Spleen (tissue), 11 donors: ENCODE measurements at regions not wholly inside any gene's neighbourhood (a gene's known extent, or its start where the extent isn't known, plus 50 kb on each side); places are given as distances from the start of the nearest gene placed in this dataset.

Experiments used
- DNase-seq: peaks from one replicate; pipeline ENCODE4 v3.0.0-alpha.2; 2020
- H3K27ac ChIP-seq, 8 donors: fragments of 200-600 bp; sonication (generic) in 7 of 8; 1 replicate in 4 of 8; 2 replicates in 4 of 8; pipeline versions ENCODE4 v1.5.0 to v1.8.0; 2016 to 2021; ENCODE audit warnings: inconsistent platforms in 4 of 8, mild to moderate bottlenecking in 4 of 8, moderate library complexity in 1 of 8
- H3K27me3 ChIP-seq, 7 donors: fragments of 200-600 bp; sonication (generic) in 6 of 7; replicated peaks in 1 of 7; 1 replicate in 4 of 7; 2 replicates in 3 of 7; pipeline versions ENCODE4 v1.5.0 to v1.8.0; 2016 to 2021; ENCODE audit warnings: inconsistent platforms in 3 of 7, mild to moderate bottlenecking in 1 of 7
- H3K36me3 ChIP-seq, 6 donors: fragments of 200-600 bp; sonication (generic) in 5 of 6; 1 replicate in 4 of 6; 2 replicates in 2 of 6; pipeline versions ENCODE4 v1.5.0 to v1.8.0; 2016 to 2021; ENCODE audit warnings: inconsistent platforms in 2 of 6
- H3K4me1 ChIP-seq, 6 donors: fragments of 200-600 bp; sonication (generic) in 5 of 6; 1 replicate in 3 of 6; 2 replicates in 3 of 6; pipeline versions ENCODE4 v1.5.0 to v1.8.0; 2016 to 2021; ENCODE audit warnings: inconsistent platforms in 3 of 6
- H3K4me3 ChIP-seq, 8 donors: fragments of 200-600 bp; sonication (generic) in 7 of 8; 1 replicate in 4 of 8; 2 replicates in 4 of 8; pipeline versions ENCODE4 v1.5.0 to v1.8.0; 2016 to 2021; ENCODE audit warnings: inconsistent platforms in 4 of 8, mild to moderate bottlenecking in 4 of 8, moderate library complexity in 2 of 8
- H3K9me3 ChIP-seq, 8 donors: fragments of 200-600 bp; sonication (generic) in 7 of 8; 1 replicate in 4 of 8; 2 replicates in 4 of 8; pipeline versions ENCODE4 v1.5.0 to v1.8.0; 2016 to 2021; ENCODE audit warnings: inconsistent platforms in 4 of 8
- CTCF ChIP-seq, 11 experiments: fragments of 200-600 bp in 7 of 11; fragments of 450-650 bp in 4 of 11; sonication (generic) in 4 of 11; IDR thresholded peaks in 8 of 11; conservative IDR thresholded peaks in 3 of 11; 1 replicate in 7 of 11; 2 replicates in 4 of 11; pipeline versions ENCODE4 v1.4.0 to v1.8.0; 2016 to 2021; ENCODE audit warnings: antibody characterized with exemption in 11 of 11, inconsistent platforms in 4 of 11, mild to moderate bottlenecking in 1 of 11
- POLR2A ChIP-seq, 3 donors: fragments of 450-650 bp; IDR thresholded peaks; one replicate each; pipeline ENCODE4 v1.5.1; 2017; ENCODE audit warnings: antibody characterized with exemption in 3 of 3, mild to moderate bottlenecking in 1 of 3
- POLR2AphosphoS5 ChIP-seq, 3 donors: sonication (generic); formaldehyde crosslinking; IDR thresholded peaks; one replicate each; pipeline ENCODE4 v1.5.1; 2017; ENCODE audit warnings: antibody characterized with exemption in 3 of 3
- WGBS, 5 donors: extraction: QIAGEN DNeasy Blood & Tissue Kit in 3 of 5; methylation state at CpG; one replicate each; pipeline versions ENCODE4 v1.1.5 to v1.1.7; 2013 to 2018; 5-methylcytosine and 5-hydroxymethylcytosine counted together
- intact Hi-C: fragments of 100-400 bp; cut with DNase I; formaldehyde crosslinking; loops from one replicate; pipeline ENCODE4 v1.15.0; 2023; ENCODE audit warnings: low total_unique reads
- donor health status: healthy with polysubstance abuse.
- donor health status: DM: no; HTN: no; CAD: no; lungs with moderate emphysema.
- donor health status: DM: no; HTN: no; CAD: no.
- donor health status: Bipolar disorder and iron deficiency.
- donor health status: healthy.
- donor health status: DM: no; HTN: no; CAD: no.
- donor health status: DM: yes; HTN: yes; CAD: no.

GRCh38 chr1:234690872-234691271, 80.9 kb upstream of the IRF2BP2 start:
- Histone ChIP-seq H3K27me3 (no peaks in the 10 kb centered on the region), H3K4me1 (no peaks in the 10 kb centered on the region), H3K4me3 (no peak overlapping the region), H3K36me3 (no peaks in the 10 kb centered on the region), H3K27ac (no peak overlapping the region), H3K9me3 (peaks cover 0 to 7% (median 4%) of the 10 kb centered on the region in 8 donors)
- no peak for TF ChIP-seq CTCF (IDR thresholded peaks at IDR 0.05 in 8 of 11, conservative IDR thresholded peaks at IDR 0.05 in 3 of 11)
- TF ChIP-seq POLR2AphosphoS5 (IDR thresholded peaks at IDR 0.05), result no peak
- no peak for TF ChIP-seq POLR2A (IDR thresholded peaks at IDR 0.05)
- no peak for DNase-seq
- WGBS, 5 donors, result 72 to 93% (median 84%) methylated on average over 2 of the region's 2 CpGs
- intact Hi-C loops, result no loop called here

DNA sequence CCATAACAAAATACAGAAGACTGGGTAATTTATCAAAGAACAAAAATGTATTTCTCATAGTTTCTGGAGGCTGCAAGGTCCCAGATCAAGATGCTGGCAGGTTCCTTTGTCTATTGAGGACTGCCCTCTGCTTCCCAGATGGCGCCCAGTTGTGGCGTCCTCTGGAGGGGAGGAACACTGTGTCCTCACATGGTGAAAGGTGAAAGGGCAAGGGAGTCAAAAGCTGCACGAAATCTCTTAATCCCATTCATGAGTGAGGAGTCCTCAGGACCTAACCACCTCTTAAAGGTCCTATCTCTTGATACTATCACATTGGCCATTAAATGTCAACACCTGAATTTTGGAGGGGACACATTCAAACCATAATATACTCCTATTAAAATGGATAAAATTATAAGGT, 79.3 kb upstream of the IRF2BP2 start:
- intact Hi-C loops, result no loop called here
- H3K4me1 ChIP-seq, result peaks cover 0 to 10% (median 3%) of the 10 kb centered on the region in 6 donors
- no peak overlapping the region for H3K4me3 ChIP-seq
- no peaks in the 10 kb centered on the region for H3K27me3 ChIP-seq
- H3K9me3 ChIP-seq, result peaks cover 0 to 13% (median 9%) of the 10 kb centered on the region in 8 donors
- WGBS, 5 donors, result 82 to 92% (median 87%) methylated on average over 3 of the region's 3 CpGs
- no peak overlapping the region for H3K27ac ChIP-seq
- H3K36me3 ChIP-seq, result no peaks in the 10 kb centered on the region
- no peak for TF ChIP-seq CTCF (IDR thresholded peaks at IDR 0.05 in 8 of 11, conservative IDR thresholded peaks at IDR 0.05 in 3 of 11)
- TF ChIP-seq POLR2AphosphoS5 (IDR thresholded peaks at IDR 0.05), result no peak
- TF ChIP-seq POLR2A (IDR thresholded peaks at IDR 0.05), result no peak
- DNase-seq, result no peak

DNA sequence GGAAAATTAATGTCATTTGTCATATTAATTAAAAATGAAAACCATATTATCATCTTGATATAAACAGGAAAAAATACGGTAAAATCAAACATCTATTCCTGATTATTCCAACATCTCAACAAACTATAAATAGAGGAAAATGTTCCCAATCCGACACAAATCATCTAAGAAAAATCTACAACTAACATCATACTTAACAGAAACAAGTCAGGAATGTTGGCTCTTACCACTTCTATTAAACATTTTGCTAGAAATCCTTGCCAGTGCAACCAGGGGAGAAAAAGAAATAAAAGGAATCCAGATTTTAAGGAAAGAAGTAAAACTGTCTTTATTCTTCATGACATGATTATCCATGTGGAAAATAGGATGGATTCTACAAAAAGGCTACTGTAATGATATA, 77.0 kb upstream of the IRF2BP2 start:
- H3K4me1 ChIP-seq, result peaks cover 0 to 19% (median 5%) of the 10 kb centered on the region in 6 donors
- H3K27me3 ChIP-seq, result no peaks in the 10 kb centered on the region
- intact Hi-C loops, result no loop called here
- TF ChIP-seq CTCF (IDR thresholded peaks at IDR 0.05 in 8 of 11, conservative IDR thresholded peaks at IDR 0.05 in 3 of 11) (no peak), POLR2AphosphoS5 (IDR thresholded peaks at IDR 0.05) (no peak), POLR2A (IDR thresholded peaks at IDR 0.05) (no peak)
- H3K27ac ChIP-seq, result no peak overlapping the region
- H3K36me3 ChIP-seq, result no peaks in the 10 kb centered on the region
- no peak overlapping the region for H3K4me3 ChIP-seq
- DNase-seq, result no peak
- peaks cover 0 to 13% (median 9%) of the 10 kb centered on the region in 8 donors for H3K9me3 ChIP-seq
- 82 to 94% (median 85%) methylated on average over 2 of the region's 2 CpGs for WGBS, 5 donors

GRCh38 chr1:234686035-234686434, 76.1 kb upstream of the IRF2BP2 start:
- TF ChIP-seq POLR2A (IDR thresholded peaks at IDR 0.05) (no peak), POLR2AphosphoS5 (IDR thresholded peaks at IDR 0.05) (no peak), CTCF (IDR thresholded peaks at IDR 0.05 in 8 of 11, conservative IDR thresholded peaks at IDR 0.05 in 3 of 11) (no peak)
- no peak overlapping the region for H3K27ac ChIP-seq
- intact Hi-C loops, result no loop called here
- no peaks in the 10 kb centered on the region for H3K27me3 ChIP-seq
- DNase-seq, result no peak
- H3K4me1 ChIP-seq, result peaks cover 0 to 19% (median 5%) of the 10 kb centered on the region in 6 donors
- 93 to 100% (median 96%) methylated on average over 1 of the region's 1 CpG for WGBS, 5 donors
- no peak overlapping the region for H3K4me3 ChIP-seq
- peaks cover 0 to 13% (median 9%) of the 10 kb centered on the region in 8 donors for H3K9me3 ChIP-seq
- no peaks in the 10 kb centered on the region for H3K36me3 ChIP-seq
